NCI-H446 (cell line): ENCODE measurements at regions not wholly inside any gene's neighbourhood (a gene's known extent, or its start where the extent isn't known, plus 50 kb on each side); places are given as distances from the start of the nearest gene placed in this dataset.

Experiments used
- DNase-seq, 2 experiments: peaks; one replicate each; lab custom pipeline; 2025; lab: John Stamatoyannopoulos, UW

GRCh38 chr1:112788054-112788453 is 72.9 kb upstream of the PPM1J start:
- no peak for DNase-seq

- DNase-seq, result no peak
These were observed 67.9 kb upstream of the PPM1J start for GRCh38 chr1:112783059-112783458.

GRCh38 chr1:112779665-112780526 is 64.8 kb upstream of the PPM1J start:
- DNase-seq, result no peak

GRCh38 chr1:112778137-112778536 is 63.0 kb upstream of the PPM1J start:
- DNase-seq, result no peak

DNA sequence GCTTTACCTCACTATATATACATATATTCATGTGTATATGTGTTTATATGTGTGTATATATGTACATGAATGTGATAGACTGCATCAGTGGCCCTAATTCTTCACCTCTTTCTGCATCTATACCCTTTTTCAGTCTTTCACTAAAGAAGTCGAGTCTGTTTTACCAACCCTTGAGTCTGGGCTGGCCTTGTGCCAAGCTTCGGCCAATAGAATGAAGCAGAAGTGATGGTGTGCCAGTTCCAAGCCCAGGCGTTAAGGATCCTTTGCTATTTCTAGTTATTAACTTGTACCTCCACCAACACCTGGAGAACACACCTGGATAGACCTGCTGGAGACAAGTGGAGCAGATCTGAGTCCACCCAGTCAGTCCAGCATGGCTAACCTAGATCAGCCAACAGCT is 61.6 kb upstream of the PPM1J start:
- no peak for DNase-seq

DNA sequence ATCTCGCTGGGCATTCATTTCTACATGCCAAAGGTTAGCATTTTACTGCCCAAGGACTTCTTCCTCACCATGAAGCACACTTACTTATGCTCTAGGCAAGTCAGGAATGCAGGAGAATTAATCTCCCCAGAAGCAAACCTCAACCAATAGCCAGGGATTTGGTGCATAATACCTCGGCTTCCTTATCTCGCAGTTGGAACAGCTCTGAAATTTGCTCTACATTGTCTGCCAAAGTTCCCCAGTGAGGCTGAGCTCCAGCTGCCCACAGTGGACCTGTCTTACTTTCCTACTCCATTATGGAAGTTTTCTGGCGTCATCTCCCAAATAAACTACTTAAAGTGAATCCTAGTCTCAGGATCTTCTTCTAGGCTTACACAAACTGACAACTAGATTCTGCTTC is 57.6 kb upstream of the PPM1J start:
- no peak for DNase-seq

DNA sequence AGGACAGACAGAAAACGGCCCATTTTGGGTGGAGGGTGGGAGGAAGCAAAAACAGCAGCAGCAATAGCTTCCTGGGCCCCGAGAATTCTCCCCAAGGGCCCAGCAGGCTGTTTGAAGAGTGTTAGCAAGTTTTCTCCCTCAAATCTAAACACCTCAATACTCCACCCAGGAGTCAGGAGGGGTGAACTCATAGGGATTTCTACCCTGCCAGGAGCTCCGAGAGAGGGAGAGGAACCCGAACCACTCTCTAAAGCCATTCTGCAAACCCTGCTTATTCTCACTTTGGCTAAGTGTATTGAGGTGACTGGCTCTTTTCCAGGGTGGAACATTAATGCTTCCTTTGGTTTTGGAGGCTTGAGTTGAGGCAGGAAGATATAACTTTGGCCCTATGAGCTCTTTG is 55.6 kb upstream of the PPM1J start:
- DNase-seq, result no peak

DNA sequence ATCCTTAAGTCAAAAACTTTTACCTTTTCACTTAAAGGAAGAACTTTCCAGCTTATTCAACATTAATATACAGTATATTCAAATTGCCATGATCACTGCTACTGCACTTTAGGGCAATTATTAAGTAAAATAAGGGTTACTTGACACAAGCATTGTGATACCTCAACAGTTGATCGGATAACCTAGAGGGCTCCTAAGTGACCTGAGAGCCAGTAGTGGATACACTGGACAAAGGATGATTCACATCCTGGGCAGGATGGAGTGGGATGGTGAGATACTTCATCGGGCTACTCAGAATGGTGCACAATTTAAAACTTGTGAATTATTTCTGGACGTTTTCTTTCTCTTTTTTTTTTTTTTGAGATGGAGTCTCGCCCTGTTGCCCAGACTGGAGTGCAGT is 54.5 kb upstream of the PPM1J start:
- no peak for DNase-seq

DNA sequence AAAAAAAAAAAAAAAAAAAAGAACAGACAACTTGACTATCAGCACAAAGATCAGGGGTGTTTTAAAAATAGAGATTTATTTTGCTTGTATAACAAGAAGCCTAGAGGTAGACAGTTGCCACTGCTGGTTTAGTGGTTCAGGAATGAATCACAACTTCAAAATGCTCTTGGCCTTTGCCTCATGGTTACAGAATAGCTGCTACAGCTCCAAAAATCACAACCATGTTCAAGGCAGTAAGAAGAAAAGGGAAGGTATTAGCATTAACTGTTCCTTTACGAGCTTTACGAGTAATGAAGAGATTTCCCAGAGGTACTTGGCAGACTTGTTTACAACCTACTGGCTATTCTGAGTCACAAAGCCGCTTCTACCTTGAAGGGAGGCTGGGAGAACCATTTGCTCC is 52.5 kb upstream of the PPM1J start:
- DNase-seq, result no peak
